H9 (cell line): ENCODE measurements at regions not wholly inside any gene's neighbourhood (a gene's known extent, or its start where the extent isn't known, plus 50 kb on each side); places are given as distances from the start of the nearest gene placed in this dataset.

Experiments
- DNase-seq: peaks from one replicate; pipeline ENCODE4 v3.0.0-alpha.2; 2017
- H2AFZ ChIP-seq: one replicate; pipeline ENCODE4 v1.6.1; 2013; ENCODE audit warnings: mild to moderate bottlenecking, low read length, control low read depth, moderate library complexity
- H2AK5ac ChIP-seq: 2 replicates; pipeline ENCODE4 v1.6.1; 2013; ENCODE audit warnings: low read length, control low read depth, mixed read lengths; ENCODE audit not compliant: insufficient read length
- H2BK120ac ChIP-seq: one replicate; pipeline ENCODE4 v1.6.1; 2013; ENCODE audit warnings: low read depth, mild to moderate bottlenecking, low read length, control low read depth, inconsistent platforms; ENCODE audit not compliant: poor library complexity, severe bottlenecking
- H2BK12ac ChIP-seq: 2 replicates; pipeline ENCODE4 v1.6.1; 2013; ENCODE audit warnings: low read length, control low read depth, mixed read lengths, low read depth; ENCODE audit not compliant: insufficient read length
- H2BK15ac ChIP-seq: 2 replicates; pipeline ENCODE4 v1.6.1; 2013; ENCODE audit warnings: low read depth, low read length, control low read depth
- H2BK20ac ChIP-seq: one replicate; pipeline ENCODE4 v1.6.1; 2013; ENCODE audit warnings: low read depth, mild to moderate bottlenecking, low read length, control low read depth, inconsistent platforms; ENCODE audit not compliant: poor library complexity, severe bottlenecking
- H2BK5ac ChIP-seq: 2 replicates; pipeline ENCODE4 v1.6.1; 2013; ENCODE audit warnings: low read length, control low read depth, mixed read lengths; ENCODE audit not compliant: insufficient read length
- H3K14ac ChIP-seq: 2 replicates; pipeline ENCODE4 v1.6.1; 2013; ENCODE audit warnings: low read length, control low read depth; ENCODE audit not compliant: insufficient read depth
- H3K18ac ChIP-seq: 2 replicates; pipeline ENCODE4 v1.6.1; 2013; ENCODE audit warnings: low read depth, mild to moderate bottlenecking, mixed read lengths, low read length, control low read depth; ENCODE audit not compliant: insufficient read length
- H3K23ac ChIP-seq: 2 replicates; pipeline ENCODE4 v1.6.1; 2013; ENCODE audit warnings: low read length, control low read depth, mixed read lengths, low read depth; ENCODE audit not compliant: insufficient read length
- H3K23me2 ChIP-seq: 2 replicates; pipeline ENCODE4 v1.6.1; 2013; ENCODE audit warnings: low read depth, mild to moderate bottlenecking, mixed read lengths, low read length, control low read depth; ENCODE audit not compliant: insufficient read length, poor library complexity, severe bottlenecking
- H3K27ac ChIP-seq: 2 replicates; pipeline ENCODE4 v1.5.1; 2013; ENCODE audit warnings: low read length, control low read depth, mixed read lengths, low read depth; ENCODE audit not compliant: insufficient read length
- H3K27me3 ChIP-seq: 2 replicates; pipeline ENCODE4 v1.6.1; 2013; ENCODE audit warnings: low read length, control low read depth, inconsistent platforms; ENCODE audit not compliant: insufficient read depth
- H3K4ac ChIP-seq: 2 replicates; pipeline ENCODE4 v1.6.1; 2013; ENCODE audit warnings: low read depth, mild to moderate bottlenecking, control low read depth, inconsistent platforms, low read length, moderate library complexity
- H3K4me1 ChIP-seq: 2 replicates; pipeline ENCODE4 v1.6.1; 2013; ENCODE audit warnings: low read length, control low read depth, inconsistent platforms; ENCODE audit not compliant: insufficient read depth
- H3K4me2 ChIP-seq: 2 replicates; pipeline ENCODE4 v1.6.1; 2013; ENCODE audit warnings: low read length, control low read depth, mixed read lengths; ENCODE audit not compliant: insufficient read length, insufficient read depth
- H3K56ac ChIP-seq: 2 replicates; pipeline ENCODE4 v1.6.1; 2013; ENCODE audit warnings: low read depth, mild to moderate bottlenecking, mixed read lengths, low read length, control low read depth; ENCODE audit not compliant: insufficient read length
- H3K79me1 ChIP-seq: 2 replicates; pipeline ENCODE4 v1.6.1; 2013; ENCODE audit warnings: low read depth, mild to moderate bottlenecking, moderate library complexity, low read length, control low read depth, inconsistent platforms; ENCODE audit not compliant: insufficient read depth, poor library complexity, severe bottlenecking
- H3K79me2 ChIP-seq: 2 replicates; pipeline ENCODE4 v1.6.1; 2013; ENCODE audit warnings: low read length, control low read depth, inconsistent platforms; ENCODE audit not compliant: insufficient read depth
- H3K9ac ChIP-seq: 2 replicates; pipeline ENCODE4 v1.6.1; 2013; ENCODE audit warnings: low read length, control low read depth, mixed read lengths; ENCODE audit not compliant: insufficient read length; ENCODE audit errors: extremely low read depth
- H3K9me3 ChIP-seq: one replicate; pipeline ENCODE4 v1.6.1; 2013; ENCODE audit warnings: low read depth, low read length, inconsistent platforms; ENCODE audit not compliant: control insufficient read depth
- H3T11ph ChIP-seq: one replicate; pipeline ENCODE4 v1.6.1; 2013; ENCODE audit warnings: mild to moderate bottlenecking, low read length, control low read depth, inconsistent platforms
- H4K20me1 ChIP-seq: one replicate; pipeline ENCODE4 v1.6.1; 2013; ENCODE audit not compliant: control insufficient read depth, insufficient read length, insufficient read depth
- H4K5ac ChIP-seq: 2 replicates; pipeline ENCODE4 v1.6.1; 2013; ENCODE audit warnings: low read depth, mild to moderate bottlenecking, mixed read lengths, low read length, control low read depth; ENCODE audit not compliant: insufficient read length
- H4K8ac ChIP-seq: replicated peaks from 2 replicates; pipeline ENCODE4 v1.6.1; 2013; ENCODE audit warnings: low read length, control low read depth, mixed read lengths, low read depth; ENCODE audit not compliant: insufficient read length
- H4K91ac ChIP-seq: 2 replicates; pipeline ENCODE4 v1.6.1; 2013; ENCODE audit warnings: low read depth, mild to moderate bottlenecking, moderate library complexity, mixed read lengths, low read length, control low read depth; ENCODE audit not compliant: insufficient read length
- H3K27ac Mint-ChIP-seq, 3 experiments: 2 replicates in 2 of 3; 3 replicates in 1 of 3; pipeline ENCODE4 v1.8.0; 2020 to 2021; ENCODE audit warnings: mixed read lengths in 3 of 3, mild to moderate bottlenecking in 1 of 3, moderate library complexity in 1 of 3
- H3K27me3 Mint-ChIP-seq: 2 replicates; pipeline ENCODE4 v1.8.0; 2021; ENCODE audit warnings: low read depth, mild to moderate bottlenecking, moderate library complexity, mixed read lengths
- H3K36me3 Mint-ChIP-seq, 3 experiments: 2 replicates in 2 of 3; 3 replicates in 1 of 3; pipeline ENCODE4 v1.8.0; 2020 to 2021; ENCODE audit warnings: low read depth in 3 of 3, mixed read lengths in 3 of 3; ENCODE audit not compliant: insufficient read depth in 1 of 3
- H3K4me1 Mint-ChIP-seq, 2 experiments: 2 replicates each; pipeline ENCODE4 v1.8.0; 2020; ENCODE audit warnings: mixed read lengths in 2 of 2
- H3K4me3 Mint-ChIP-seq, 2 experiments: 2 replicates in 1 of 2; 3 replicates in 1 of 2; pipeline ENCODE4 v1.8.0; 2020 to 2021; ENCODE audit warnings: mild to moderate bottlenecking in 2 of 2, mixed read lengths in 2 of 2, moderate library complexity in 1 of 2
- H3K9me3 Mint-ChIP-seq, 2 experiments: 2 replicates in 1 of 2; 3 replicates in 1 of 2; pipeline ENCODE4 v1.8.0; 2020; ENCODE audit warnings: mild to moderate bottlenecking in 2 of 2, mixed read lengths in 2 of 2, moderate library complexity in 1 of 2
- WGBS: extraction: QIAGEN DNeasy Blood & Tissue Kit; methylation state at CpG from one replicate; pipeline ENCODE4 v1.1.7; 2013; ENCODE audit warnings: missing lambda C conversion rate, low lambda C conversion rate, mixed read lengths; ENCODE audit not compliant: insufficient read length; ENCODE audit errors: extremely low coverage; 5-methylcytosine and 5-hydroxymethylcytosine counted together
- TF ChIP-seq, protein P1 (sequence below): fragments of 200-600 bp; sonication (generic); conservative IDR thresholded peaks from 3 replicates; pipeline ENCODE4 v1.8.0; 2021; ENCODE audit warnings: antibody characterized with exemption, mild to moderate bottlenecking

- Histone ChIP-seq H3K79me2 (no peaks in the 10 kb centered on the region), H4K91ac (no peak overlapping the region), H4K8ac (no peak overlapping the region), H3K9ac (no peak overlapping the region), H3K27ac (no peak overlapping the region), H3K79me1 (no peaks in the 10 kb centered on the region), H2BK120ac (no peak overlapping the region), H4K20me1 (no peaks in the 10 kb centered on the region), H3K4me1 (no peaks in the 10 kb centered on the region), H3K4ac (no peak overlapping the region), H2BK12ac (no peak overlapping the region), H3K23ac (no peak overlapping the region), H2AFZ (no peak overlapping the region), H3K23me2 (no peaks in the 10 kb centered on the region), H2BK15ac (no peak overlapping the region), H2BK5ac (no peak overlapping the region), H3T11ph (no peak overlapping the region), H3K18ac (no peak overlapping the region), H2BK20ac (no peak overlapping the region), H4K5ac (no peak overlapping the region), H3K14ac (no peak overlapping the region), H3K56ac (no peak overlapping the region), H3K4me2 (no peak overlapping the region), H3K27me3 (no peaks in the 10 kb centered on the region), H2AK5ac (no peak overlapping the region), H3K9me3 (no peaks in the 10 kb centered on the region)
- H3K36me3 Mint-ChIP-seq, result peaks cover 3 to 12% (median 3%) of the 10 kb centered on the region in 3 experiments; a peak in 6 of 7 replicates
- TF ChIP-seq, protein P1, sequence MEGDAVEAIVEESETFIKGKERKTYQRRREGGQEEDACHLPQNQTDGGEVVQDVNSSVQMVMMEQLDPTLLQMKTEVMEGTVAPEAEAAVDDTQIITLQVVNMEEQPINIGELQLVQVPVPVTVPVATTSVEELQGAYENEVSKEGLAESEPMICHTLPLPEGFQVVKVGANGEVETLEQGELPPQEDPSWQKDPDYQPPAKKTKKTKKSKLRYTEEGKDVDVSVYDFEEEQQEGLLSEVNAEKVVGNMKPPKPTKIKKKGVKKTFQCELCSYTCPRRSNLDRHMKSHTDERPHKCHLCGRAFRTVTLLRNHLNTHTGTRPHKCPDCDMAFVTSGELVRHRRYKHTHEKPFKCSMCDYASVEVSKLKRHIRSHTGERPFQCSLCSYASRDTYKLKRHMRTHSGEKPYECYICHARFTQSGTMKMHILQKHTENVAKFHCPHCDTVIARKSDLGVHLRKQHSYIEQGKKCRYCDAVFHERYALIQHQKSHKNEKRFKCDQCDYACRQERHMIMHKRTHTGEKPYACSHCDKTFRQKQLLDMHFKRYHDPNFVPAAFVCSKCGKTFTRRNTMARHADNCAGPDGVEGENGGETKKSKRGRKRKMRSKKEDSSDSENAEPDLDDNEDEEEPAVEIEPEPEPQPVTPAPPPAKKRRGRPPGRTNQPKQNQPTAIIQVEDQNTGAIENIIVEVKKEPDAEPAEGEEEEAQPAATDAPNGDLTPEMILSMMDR, result no peak
- peaks cover 10 to 15% of the 10 kb centered on the region in 2 experiments; a peak in 4 of 5 replicates for H3K9me3 Mint-ChIP-seq
- H3K4me3 Mint-ChIP-seq, result no peak overlapping the region; a peak in 1 of 5 replicates
- no peaks in the 10 kb centered on the region for H3K4me1 Mint-ChIP-seq
- no CpG with 5 or more reads among the region's 4 CpGs for WGBS
- H3K27me3 Mint-ChIP-seq, result no peaks in the 10 kb centered on the region
- no peak overlapping the region for H3K27ac Mint-ChIP-seq
- no peak for DNase-seq
Measured at GRCh38 chr4:67014592-67014991, 530.7 kb downstream of the CENPC start.
